ENCODE measurements at regions not wholly inside any gene's neighbourhood (a gene's known extent, or its start where the extent isn't known, plus 50 kb on each side); places are given as distances from the start of the nearest gene placed in this dataset.

DNA sequence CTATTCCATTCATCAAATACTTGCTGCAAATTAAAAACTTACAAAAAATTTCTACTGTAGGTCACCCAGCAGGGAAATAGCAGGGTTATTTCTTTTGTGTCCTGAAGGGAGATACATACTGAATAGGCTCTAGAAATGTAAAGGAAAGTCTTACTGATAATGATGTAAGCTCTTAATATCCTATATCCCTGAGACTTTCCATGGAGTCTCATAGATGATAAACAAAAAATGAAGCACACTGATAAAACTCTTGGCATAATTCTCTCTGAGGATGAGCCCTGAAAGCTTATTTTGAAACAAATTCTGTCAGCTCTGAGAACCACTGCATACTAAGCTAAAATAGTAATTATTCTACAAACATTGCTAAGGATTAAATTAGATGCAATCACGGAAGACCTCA, 819.6 kb upstream of the PTPRD start:
- Histone ChIP-seq H3K27me3 (ENCODE audit: control insufficient read depth in 2 of 2, insufficient read depth in 2 of 2, low read length in 2 of 2) (no peaks in the 10 kb centered on the region), H3K9me1 (replicated peaks; ENCODE audit: control insufficient read depth, extremely low read depth, insufficient read depth, low read length) (no peaks in the 10 kb centered on the region), H3K27ac (ENCODE audit: insufficient read depth, low read depth, low read length) (no peak overlapping the region), H3K36me3 (ENCODE audit: control insufficient read depth in 2 of 2, extremely low read depth in 1 of 2, insufficient read depth in 2 of 2, low read length in 2 of 2) (no peaks in the 10 kb centered on the region), H3K79me2 (ENCODE audit: control insufficient read depth, insufficient read depth, low read length) (no peaks in the 10 kb centered on the region), H3K4me1 (ENCODE audit: control insufficient read depth, extremely low read depth, insufficient read depth, low read length) (no peaks in the 10 kb centered on the region), H3K9ac (replicated peaks; ENCODE audit: extremely low read depth, insufficient read depth, low read length) (no peak overlapping the region), H2AFZ (ENCODE audit: low read depth, low read length) (no peak overlapping the region), H3K9me3 (replicated peaks; ENCODE audit: control insufficient read depth, insufficient read depth, low read length) (no peaks in the 10 kb centered on the region), H4K20me1 (replicated peaks; ENCODE audit: control insufficient read depth, extremely low read depth, insufficient read depth, low read length) (no peaks in the 10 kb centered on the region), H3K4me3 (replicated peaks in 1 of 3; ENCODE audit: insufficient read depth in 1 of 3, low read depth in 1 of 3, low read length in 3 of 3) (no peak overlapping the region), H3K4me2 (ENCODE audit: insufficient read depth, low read length) (no peak overlapping the region)
- CTCF ChIA-PET = no interaction called here
- TF ChIP-seq GATA2 (IDR thresholded peaks at IDR 0.05; ENCODE audit: insufficient read depth, insufficient read length, low read depth, low read length) (no peak), POLR2AphosphoS5 (IDR thresholded peaks at IDR 0.05; ENCODE audit: insufficient read depth, low read depth, low read length) (no peak), MYC (IDR thresholded peaks at IDR 0.05; ENCODE audit: low read depth, low read length) (no peak)
- TF ChIP-seq, protein P1, sequence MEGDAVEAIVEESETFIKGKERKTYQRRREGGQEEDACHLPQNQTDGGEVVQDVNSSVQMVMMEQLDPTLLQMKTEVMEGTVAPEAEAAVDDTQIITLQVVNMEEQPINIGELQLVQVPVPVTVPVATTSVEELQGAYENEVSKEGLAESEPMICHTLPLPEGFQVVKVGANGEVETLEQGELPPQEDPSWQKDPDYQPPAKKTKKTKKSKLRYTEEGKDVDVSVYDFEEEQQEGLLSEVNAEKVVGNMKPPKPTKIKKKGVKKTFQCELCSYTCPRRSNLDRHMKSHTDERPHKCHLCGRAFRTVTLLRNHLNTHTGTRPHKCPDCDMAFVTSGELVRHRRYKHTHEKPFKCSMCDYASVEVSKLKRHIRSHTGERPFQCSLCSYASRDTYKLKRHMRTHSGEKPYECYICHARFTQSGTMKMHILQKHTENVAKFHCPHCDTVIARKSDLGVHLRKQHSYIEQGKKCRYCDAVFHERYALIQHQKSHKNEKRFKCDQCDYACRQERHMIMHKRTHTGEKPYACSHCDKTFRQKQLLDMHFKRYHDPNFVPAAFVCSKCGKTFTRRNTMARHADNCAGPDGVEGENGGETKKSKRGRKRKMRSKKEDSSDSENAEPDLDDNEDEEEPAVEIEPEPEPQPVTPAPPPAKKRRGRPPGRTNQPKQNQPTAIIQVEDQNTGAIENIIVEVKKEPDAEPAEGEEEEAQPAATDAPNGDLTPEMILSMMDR (IDR thresholded peaks at IDR 0.05; ENCODE audit: extremely low read depth in 1 of 2, insufficient read depth in 1 of 2, low read depth in 1 of 2, low read length in 2 of 2) = no peak
- intact Hi-C loops (cut with micrococcal nuclease) = no loop called here
- BruUV-seq (replicated peaks) = no TSS peak
- POLR2A ChIA-PET = no interaction called here
- dilution Hi-C loops (cut with MboI; ENCODE audit: extremely low pct_ligation_motif_present, low sequenced_read_pairs) = no loop called here
- FAIRE-seq (no peak), DNase-seq (ENCODE audit: low read depth, low spot score) (no peak)

DNA sequence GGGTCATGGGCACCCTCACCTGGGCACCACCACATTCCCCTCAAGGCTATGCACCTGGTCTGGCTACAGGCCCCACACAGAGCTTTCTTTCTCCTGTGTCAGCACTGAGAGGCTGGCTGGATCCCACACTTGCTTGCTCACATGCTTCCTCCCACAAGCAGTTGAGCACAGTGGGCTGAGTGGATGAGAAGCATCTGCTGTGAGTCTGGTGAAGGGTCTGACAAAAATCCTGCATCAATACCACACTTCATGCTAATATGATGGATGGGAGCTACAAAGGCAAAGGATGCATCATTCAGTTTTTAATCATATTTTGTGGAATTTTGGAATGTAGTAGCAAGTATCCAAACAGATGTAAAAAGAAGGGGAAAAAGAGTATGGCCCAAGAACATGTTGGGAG, 830.8 kb upstream of the PTPRD start:
- H3K9ac ChIP-seq (replicated peaks; ENCODE audit: extremely low read depth, insufficient read depth, low read length) = no peak overlapping the region
- CTCF ChIA-PET = no interaction called here
- intact Hi-C loops (cut with micrococcal nuclease) = no loop called here
- no peaks in the 10 kb centered on the region for H3K79me2 ChIP-seq (ENCODE audit: control insufficient read depth, insufficient read depth, low read length)
- FAIRE-seq = no peak
- H3K4me1 ChIP-seq (ENCODE audit: control insufficient read depth, extremely low read depth, insufficient read depth, low read length) = no peaks in the 10 kb centered on the region
- H2AFZ ChIP-seq (ENCODE audit: low read depth, low read length) = no peak overlapping the region
- H3K27me3 ChIP-seq (ENCODE audit: control insufficient read depth in 2 of 2, insufficient read depth in 2 of 2, low read length in 2 of 2) = no peaks in the 10 kb centered on the region
- no peak overlapping the region for H3K4me2 ChIP-seq (ENCODE audit: insufficient read depth, low read length)
- POLR2A ChIA-PET = no interaction called here
- no peaks in the 10 kb centered on the region for H3K36me3 ChIP-seq (ENCODE audit: control insufficient read depth in 2 of 2, extremely low read depth in 1 of 2, insufficient read depth in 2 of 2, low read length in 2 of 2)
- TF ChIP-seq POLR2AphosphoS5 (IDR thresholded peaks at IDR 0.05; ENCODE audit: insufficient read depth, low read depth, low read length) (no peak), EZH2 (IDR thresholded peaks at IDR 0.05; ENCODE audit: borderline replicate concordance, low read depth, low read length, severe bottlenecking) (no peak)
- TF ChIP-seq, protein P1 (IDR thresholded peaks at IDR 0.05; ENCODE audit: extremely low read depth in 1 of 2, insufficient read depth in 1 of 2, low read depth in 1 of 2, low read length in 2 of 2) = no peak
- H3K9me3 ChIP-seq (replicated peaks; ENCODE audit: control insufficient read depth, insufficient read depth, low read length) = peaks cover 6% of the 10 kb centered on the region
- no peak overlapping the region for H3K27ac ChIP-seq (ENCODE audit: insufficient read depth, low read depth, low read length)
- no TSS peak for BruUV-seq (replicated peaks)
- no peak overlapping the region for H3K4me3 ChIP-seq (replicated peaks in 1 of 3; ENCODE audit: insufficient read depth in 1 of 3, low read depth in 1 of 3, low read length in 3 of 3)
- no peaks in the 10 kb centered on the region for H4K20me1 ChIP-seq (replicated peaks; ENCODE audit: control insufficient read depth, extremely low read depth, insufficient read depth, low read length)
- no peak for DNase-seq (ENCODE audit: low read depth, low spot score)
- dilution Hi-C loops (cut with MboI; ENCODE audit: extremely low pct_ligation_motif_present, low sequenced_read_pairs) = no loop called here
- H3K9me1 ChIP-seq (replicated peaks; ENCODE audit: control insufficient read depth, extremely low read depth, insufficient read depth, low read length) = no peaks in the 10 kb centered on the region
